HG03095 (cell line): ENCODE measurements at regions not wholly inside any gene's neighbourhood (a gene's known extent, or its start where the extent isn't known, plus 50 kb on each side); places are given as distances from the start of the nearest gene placed in this dataset.
"Not testable (repeated sequence)": the region's sequence is repeated elsewhere in the genome, so short reads cannot be mapped to it uniquely, and the experiment has no call there.

Source experiments
- ATAC-seq: cut with Tn5 transposase; IDR thresholded peaks from one replicate; pipeline ENCODE4 v1.9.1; 2021; ENCODE audit warnings: moderate library complexity; ENCODE audit not compliant: unreplicated experiment

DNA sequence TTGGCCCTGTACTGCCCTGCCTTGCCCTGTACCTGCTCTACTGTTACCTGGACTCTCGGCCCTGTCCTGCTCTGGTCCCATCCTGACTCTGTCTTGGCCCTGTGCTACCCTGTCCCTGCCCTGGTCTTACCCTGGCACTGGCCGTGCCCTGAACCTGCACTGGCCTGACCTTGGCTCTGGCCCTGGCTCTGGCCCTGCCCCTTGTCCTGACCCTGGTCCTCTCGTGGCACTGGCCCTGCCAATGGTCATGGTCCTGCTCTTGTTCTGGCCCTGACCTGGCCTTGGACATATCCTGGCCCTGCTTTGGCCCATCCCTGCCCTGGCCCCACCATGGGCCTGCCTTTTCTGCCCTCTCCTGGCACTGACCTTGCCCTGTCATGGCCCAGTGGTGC, 251.3 kb downstream of the TP53TG3F start:
- ATAC-seq, result not testable (repeated sequence)

GRCh38 chr16:33711616-33712015, 252.2 kb downstream of the TP53TG3F start:
- not testable (repeated sequence) for ATAC-seq

GRCh38 chr16:33712308-33712707, 252.9 kb downstream of the TP53TG3F start:
- ATAC-seq, result not testable (repeated sequence)

DNA sequence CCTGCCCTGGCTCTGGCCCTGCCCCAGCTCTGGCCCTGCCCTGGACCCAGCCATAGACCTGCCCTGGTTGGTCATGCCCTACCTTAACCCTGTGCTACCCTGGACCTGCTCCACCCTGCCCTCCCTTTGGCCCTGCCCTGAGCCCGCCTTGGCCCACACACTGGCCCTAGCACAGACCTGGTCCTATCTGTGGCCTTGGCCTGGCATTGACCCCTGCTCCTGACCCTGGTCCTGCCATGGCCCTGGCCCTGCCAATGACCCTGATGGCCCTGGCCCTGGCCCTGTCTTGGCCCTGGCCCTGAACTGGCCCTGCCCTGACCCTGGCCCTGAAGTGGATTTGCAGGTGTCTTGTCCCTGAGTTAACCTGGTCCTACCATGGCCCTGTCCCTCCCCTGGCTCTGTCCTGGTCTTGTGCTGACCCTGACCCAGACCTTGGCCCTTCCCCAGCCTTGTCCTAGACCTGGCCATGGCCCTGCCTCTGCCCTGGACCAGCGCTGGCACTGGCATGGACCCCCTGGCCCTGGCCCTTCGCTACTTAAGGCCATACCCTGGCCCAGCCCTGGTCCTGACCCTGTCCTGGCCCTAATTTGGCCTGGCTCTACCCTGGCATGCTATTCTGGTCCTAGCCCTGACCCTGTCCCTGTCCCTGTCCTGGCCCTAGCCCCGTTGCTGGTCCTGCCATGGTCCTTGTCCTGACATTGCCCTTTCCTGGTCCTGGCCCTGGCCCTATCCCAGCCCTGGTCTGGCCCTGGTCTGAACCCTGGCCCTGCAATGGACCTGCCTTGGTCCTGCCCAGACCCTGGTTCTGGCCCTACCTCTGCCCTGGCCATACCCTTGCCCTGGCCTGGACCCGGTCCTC, 253.7 kb downstream of the TP53TG3F start:
- ATAC-seq, result not testable (repeated sequence)

DNA sequence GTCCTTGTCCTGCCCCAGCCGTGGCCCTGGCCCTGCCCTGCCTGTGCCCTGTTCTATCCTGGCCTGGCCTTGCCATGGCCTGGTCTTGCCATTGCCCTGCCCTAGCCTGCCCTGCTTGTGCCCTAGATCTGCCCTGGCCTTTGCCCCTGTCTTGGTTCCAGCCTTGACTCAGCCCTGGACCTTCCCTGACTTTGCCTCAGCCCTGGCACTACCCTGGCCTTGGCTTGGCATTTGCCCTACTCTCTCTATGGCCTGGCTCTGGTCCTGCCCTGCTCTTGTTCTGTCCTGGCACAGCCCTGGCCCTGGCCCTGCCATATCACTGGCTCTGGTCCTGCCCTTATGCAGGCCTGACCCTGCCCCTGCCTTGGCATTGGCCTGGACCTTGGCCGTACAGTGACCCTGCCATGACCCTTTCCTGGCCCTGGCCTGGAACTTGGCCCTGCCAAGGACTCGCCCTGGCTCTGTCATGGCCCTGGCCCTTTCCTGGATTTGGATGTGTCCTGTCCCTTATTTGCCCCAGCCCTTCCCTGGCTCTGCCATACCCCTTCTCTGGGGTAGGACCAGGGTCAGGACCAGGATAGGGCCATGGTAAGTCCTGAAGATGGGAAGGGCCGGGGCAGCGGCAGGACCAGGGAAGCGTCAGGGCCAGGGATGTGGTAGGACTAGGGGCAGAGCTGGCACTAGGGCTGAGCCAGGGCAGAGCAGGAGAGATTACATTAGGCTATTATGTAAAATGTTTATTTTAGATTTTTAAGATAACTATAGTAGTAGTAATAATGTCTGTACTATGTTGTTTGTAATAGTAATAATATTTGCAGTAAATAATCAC, 254.5 kb downstream of the TP53TG3F start:
- ATAC-seq, result not testable (repeated sequence)

GRCh38 chr16:33731167-33731566, 271.8 kb downstream of the TP53TG3F start:
- ATAC-seq, result not testable (repeated sequence)

GRCh38 chr16:33734650-33735049, 275.2 kb downstream of the TP53TG3F start:
- ATAC-seq, result not testable (repeated sequence)

DNA sequence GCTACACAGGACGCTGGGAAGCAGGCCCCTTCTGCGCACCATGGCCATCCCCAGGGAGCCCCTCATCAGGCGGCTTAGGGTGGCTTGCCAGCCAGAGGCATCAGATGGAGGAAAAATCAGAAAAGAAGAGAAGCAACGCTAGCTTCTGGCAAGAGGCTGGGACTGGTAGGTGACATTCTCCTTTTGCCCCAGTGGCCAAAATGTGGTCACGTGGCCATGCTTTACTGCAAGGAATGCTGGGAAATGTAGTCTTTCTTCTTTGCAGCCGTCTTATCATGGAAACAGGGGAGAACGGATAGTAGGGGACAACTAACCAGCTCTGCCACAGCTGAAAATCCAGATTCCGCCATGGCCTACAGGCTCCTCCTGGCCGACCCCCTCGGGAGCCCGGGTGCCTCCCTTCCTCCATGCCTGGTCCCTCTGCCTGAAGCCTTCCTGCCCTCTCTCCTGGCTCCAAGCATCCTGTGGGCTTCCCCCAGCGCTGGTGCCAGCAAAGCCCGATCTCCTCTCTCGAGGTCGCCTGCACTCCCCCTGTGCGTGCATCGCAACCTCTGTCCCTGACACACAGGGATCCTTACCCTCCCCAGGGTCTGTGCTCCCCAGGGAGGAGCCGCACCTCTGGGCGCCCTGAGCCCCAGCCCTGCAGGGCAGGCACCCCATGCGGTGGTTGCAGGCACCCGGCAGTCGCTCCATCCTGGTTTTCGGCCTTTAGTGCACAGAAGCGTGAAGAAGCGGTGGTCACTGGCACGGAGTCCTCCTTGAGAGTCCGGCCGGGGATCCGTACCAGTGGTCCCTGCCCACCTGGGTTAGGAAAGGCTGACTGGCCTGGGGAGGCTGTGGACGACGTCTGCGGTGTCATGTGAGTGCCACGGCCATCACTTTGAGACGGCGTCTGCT, 307.7 kb downstream of the TP53TG3F start:
- ATAC-seq, result not testable (repeated sequence)

DNA sequence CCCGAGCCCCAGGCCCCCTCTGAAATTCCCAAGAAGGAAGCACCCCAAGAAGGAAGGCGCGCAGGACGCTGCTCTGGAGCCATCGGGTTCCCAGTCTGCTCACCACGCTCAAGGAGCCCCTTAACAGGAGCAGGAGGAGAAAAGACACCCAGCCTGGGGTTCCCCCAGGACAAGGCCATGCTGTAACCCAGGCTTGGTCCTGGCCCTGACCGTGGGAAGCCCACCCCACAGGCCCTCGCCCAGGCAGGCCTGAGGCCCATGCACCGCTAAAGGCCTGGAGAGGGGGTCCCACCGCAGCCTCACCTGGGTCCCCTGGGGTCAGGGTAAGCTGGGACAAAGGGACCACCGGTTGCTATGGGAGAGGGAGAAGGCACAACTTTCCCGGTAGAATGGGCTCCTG, 309.3 kb downstream of the TP53TG3F start:
- ATAC-seq, result not testable (repeated sequence)

DNA sequence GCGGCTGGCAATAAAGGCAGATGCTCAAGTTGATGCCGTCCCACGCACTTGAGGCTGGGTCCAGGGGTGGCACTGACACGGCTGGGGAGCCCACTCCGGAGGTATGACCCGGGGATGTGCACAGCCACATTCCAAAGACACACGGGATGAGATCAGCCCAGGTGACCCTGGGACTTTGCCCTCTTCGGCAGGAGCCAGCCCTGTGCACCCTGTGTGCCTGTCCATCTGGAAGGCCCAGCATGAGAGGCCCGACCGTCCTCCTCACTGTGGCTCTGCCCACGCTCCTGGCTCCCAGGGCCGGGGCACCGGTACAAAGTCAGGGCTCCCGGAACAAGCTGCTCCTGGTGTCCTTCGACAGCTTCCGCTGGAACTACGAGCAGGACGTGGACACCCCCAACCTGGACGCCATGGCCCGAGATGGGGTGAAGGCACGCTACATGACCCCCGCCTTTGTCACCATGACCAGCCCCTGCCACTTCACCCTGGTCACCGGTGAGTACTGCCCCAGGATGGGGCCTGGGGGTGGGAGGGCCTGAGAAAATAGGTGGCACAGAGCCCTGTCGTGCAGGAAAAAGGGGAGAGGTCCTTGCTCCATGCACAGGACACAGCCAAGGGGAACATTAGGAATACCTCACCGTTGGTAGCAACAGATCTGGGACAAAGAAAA, 309.9 kb downstream of the TP53TG3F start:
- not testable (repeated sequence) for ATAC-seq

DNA sequence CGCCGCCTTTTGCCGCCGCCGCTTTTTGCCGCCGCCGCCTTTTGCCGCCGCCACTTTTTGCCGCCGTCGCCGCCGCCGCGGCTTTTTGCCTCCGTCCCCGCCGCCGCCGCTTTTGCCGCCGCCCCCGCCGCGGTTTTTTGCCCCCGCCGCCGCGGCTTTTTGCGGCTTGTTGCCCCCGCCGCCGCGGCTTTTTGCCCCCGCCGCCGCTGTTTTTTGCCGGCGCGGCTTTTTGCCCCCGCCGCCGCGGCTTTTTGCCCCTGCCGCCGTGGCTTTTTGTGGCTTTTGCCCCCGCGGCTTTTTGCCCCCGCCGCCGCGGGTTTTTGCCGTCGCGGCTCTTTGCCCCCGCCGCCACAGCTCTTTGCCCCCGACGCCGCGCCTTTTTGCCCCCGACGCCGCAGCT, 311.1 kb downstream of the TP53TG3F start:
- not testable (repeated sequence) for ATAC-seq

GRCh38 chr16:33771211-33771610, 311.8 kb downstream of the TP53TG3F start:
- not testable (repeated sequence) for ATAC-seq

DNA sequence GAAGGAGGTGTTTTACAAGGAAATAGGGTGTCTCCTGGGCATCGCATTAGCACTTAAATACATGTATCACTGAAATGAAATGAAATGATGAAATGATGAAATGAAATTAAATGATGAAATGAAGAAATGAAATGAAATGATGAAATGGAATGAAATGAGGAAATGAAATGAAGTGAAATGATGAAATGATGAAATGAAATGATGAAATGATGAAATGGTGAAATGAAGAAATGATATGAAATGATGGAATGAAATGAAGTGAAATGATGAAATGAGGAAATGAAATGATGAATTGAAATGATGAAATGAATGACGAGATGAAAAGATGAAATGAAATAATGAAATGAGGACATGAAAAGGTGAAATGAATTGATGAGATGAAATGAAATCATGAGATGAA, 314.6 kb downstream of the TP53TG3F start:
- not testable (repeated sequence) for ATAC-seq

DNA sequence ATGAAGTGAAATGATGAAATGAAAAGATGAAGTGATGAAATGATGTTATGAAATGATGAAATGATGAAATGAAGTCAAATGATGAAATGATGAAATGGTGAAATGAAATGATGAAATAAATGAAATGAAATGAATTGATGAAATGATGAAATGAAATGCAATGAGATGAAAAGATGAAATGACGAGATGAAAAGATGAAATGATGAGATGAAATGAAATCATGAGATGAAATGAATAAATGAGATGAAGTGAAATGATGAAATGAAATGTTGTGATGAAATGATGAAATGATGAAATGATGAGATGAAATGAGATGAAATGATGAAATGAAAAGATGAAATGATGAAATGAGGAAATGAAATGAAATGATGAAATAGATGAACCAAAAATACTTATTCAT, 315.3 kb downstream of the TP53TG3F start:
- not testable (repeated sequence) for ATAC-seq

DNA sequence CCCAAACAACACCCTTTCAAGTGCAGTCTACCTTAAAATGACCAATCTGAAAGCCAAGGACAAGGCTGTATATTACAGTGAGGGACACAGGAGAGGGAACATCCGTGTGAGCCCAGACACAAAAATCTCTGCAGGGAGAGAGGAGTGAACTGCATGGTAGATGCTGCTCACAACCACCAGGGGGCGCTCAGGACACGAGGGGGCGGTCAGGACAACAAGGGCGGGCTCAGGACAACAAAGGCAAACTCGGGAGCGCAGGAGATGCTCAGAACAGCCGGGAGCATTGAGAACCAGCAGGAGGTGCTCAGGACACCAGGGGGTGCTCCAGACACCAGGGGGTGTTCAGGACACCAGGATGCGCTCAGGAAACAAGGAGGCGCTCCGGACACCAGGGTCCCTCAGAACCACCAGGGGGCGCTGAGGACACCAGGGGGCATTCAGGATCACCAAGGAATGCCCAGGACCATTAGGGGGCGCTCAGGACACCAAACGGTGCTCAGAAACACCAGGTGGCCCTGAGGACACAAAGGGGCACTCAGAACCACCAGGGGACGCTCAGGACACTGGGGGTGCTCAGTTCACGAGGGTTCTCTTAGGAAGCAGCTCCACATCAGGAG, 357.0 kb downstream of the TP53TG3F start:
- ATAC-seq, result not testable (repeated sequence)

DNA sequence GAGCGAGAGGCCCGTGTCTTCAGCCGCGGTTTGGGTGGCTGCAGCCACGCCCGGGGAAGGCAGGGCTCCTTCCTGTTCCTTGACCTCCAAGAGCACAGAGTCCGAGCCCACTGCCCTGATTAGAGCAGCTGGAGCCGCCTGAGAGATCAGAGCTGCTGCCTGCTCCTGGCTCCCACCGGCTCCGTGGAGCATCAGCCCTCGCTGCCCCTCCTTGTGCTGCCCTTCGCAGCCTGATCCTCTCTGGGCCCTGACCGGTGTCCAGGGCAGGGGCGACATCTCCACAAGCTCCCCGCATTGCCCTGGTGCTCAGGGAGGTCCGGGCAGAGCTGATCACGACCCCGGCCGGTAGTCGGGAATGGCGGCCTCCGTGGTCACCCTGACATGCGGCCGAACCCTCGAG, 365.3 kb downstream of the TP53TG3F start:
- ATAC-seq, result not testable (repeated sequence)

- ATAC-seq, result not testable (repeated sequence)
Measured at GRCh38 chr16:33827522-33827921, 368.1 kb downstream of the TP53TG3F start.

DNA sequence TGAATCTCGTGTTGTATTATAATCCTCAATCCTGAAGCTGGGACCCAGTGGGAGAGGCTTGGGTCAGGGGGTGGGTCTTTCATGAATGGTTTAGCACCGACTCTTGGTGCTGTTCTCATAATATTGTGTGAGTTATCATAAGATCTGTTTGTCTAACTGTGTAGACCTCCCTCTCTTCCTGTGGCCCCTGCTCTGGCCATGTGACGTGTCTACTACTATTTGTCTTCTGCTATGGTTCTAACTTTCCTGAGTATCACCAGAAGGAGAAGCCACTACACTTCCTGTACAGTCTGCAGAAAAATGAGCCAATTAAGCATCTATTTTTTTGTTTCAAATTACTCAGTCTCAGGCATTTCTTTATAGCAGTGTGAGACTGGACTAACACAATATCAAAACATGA, 379.7 kb downstream of the TP53TG3F start:
- not testable (repeated sequence) for ATAC-seq

GRCh38 chr16:33844533-33844932, 385.1 kb downstream of the TP53TG3F start:
- ATAC-seq, result not testable (repeated sequence)
